ENCODE measurements at regions not wholly inside any gene's neighbourhood (a gene's known extent, or its start where the extent isn't known, plus 50 kb on each side); places are given as distances from the start of the nearest gene placed in this dataset.

- Histone ChIP-seq H2AFZ (ENCODE audit: low read depth, low read length) (no peak overlapping the region), H3K9ac (ENCODE audit: low read length) (no peak overlapping the region), H3K4me2 (ENCODE audit: low read length) (no peak overlapping the region), H3K9me3 (ENCODE audit: insufficient read depth, low read length) (no peaks in the 10 kb centered on the region), H3K27ac (ENCODE audit: low read length) (no peak overlapping the region), H3K36me3 (replicated peaks; ENCODE audit: low read depth, low read length) (no peaks in the 10 kb centered on the region), H3K27me3 (ENCODE audit: low read depth, low read length) (no peaks in the 10 kb centered on the region), H4K20me1 (ENCODE audit: insufficient read depth, low read length) (no peaks in the 10 kb centered on the region), H3K4me3 (ENCODE audit: low read length) (no peak overlapping the region), H3K79me2 (ENCODE audit: low read length) (no peaks in the 10 kb centered on the region), H3K4me1 (ENCODE audit: low read length) (no peaks in the 10 kb centered on the region)
- TF ChIP-seq EZH2phosphoT487 (IDR thresholded peaks at IDR 0.05; ENCODE audit: low read depth), result no peak
- no peak for TF ChIP-seq CTCF (IDR thresholded peaks at IDR 0.05; ENCODE audit: low read depth, low read length)
Observed at GRCh38 chr17:13776027-13776551, 174.4 kb upstream of the HS3ST3A1 start.

GRCh38 chr17:13777003-13777402 is 175.3 kb upstream of the HS3ST3A1 start:
- Histone ChIP-seq H3K79me2 (ENCODE audit: low read length) (no peaks in the 10 kb centered on the region), H3K4me3 (ENCODE audit: low read length) (no peak overlapping the region), H4K20me1 (ENCODE audit: insufficient read depth, low read length) (no peaks in the 10 kb centered on the region), H3K9me3 (ENCODE audit: insufficient read depth, low read length) (no peaks in the 10 kb centered on the region), H3K4me1 (ENCODE audit: low read length) (no peaks in the 10 kb centered on the region), H3K27ac (ENCODE audit: low read length) (no peak overlapping the region), H3K4me2 (ENCODE audit: low read length) (no peak overlapping the region), H3K27me3 (ENCODE audit: low read depth, low read length) (no peaks in the 10 kb centered on the region), H3K36me3 (replicated peaks; ENCODE audit: low read depth, low read length) (no peaks in the 10 kb centered on the region), H2AFZ (ENCODE audit: low read depth, low read length) (no peak overlapping the region), H3K9ac (ENCODE audit: low read length) (no peak overlapping the region)
- TF ChIP-seq EZH2phosphoT487 (IDR thresholded peaks at IDR 0.05; ENCODE audit: low read depth) (no peak), CTCF (IDR thresholded peaks at IDR 0.05; ENCODE audit: low read depth, low read length) (no peak)

GRCh38 chr17:13784434-13785095 is 182.8 kb upstream of the HS3ST3A1 start:
- no peaks in the 10 kb centered on the region for H3K9me3 ChIP-seq (ENCODE audit: insufficient read depth, low read length)
- no peak overlapping the region for H3K27ac ChIP-seq (ENCODE audit: low read length)
- no peaks in the 10 kb centered on the region for H4K20me1 ChIP-seq (ENCODE audit: insufficient read depth, low read length)
- no peaks in the 10 kb centered on the region; the same call in 1 of the 2 replicates for H3K4me1 ChIP-seq (ENCODE audit: low read length)
- no peak overlapping the region for H3K4me2 ChIP-seq (ENCODE audit: low read length)
- H2AFZ ChIP-seq (ENCODE audit: low read depth, low read length), result no peak overlapping the region
- H3K9ac ChIP-seq (ENCODE audit: low read length), result no peak overlapping the region
- H3K79me2 ChIP-seq (ENCODE audit: low read length), result no peaks in the 10 kb centered on the region
- TF ChIP-seq EZH2phosphoT487 (IDR thresholded peaks at IDR 0.05; ENCODE audit: low read depth) (no peak), CTCF (IDR thresholded peaks at IDR 0.05; ENCODE audit: low read depth, low read length) (no peak)
- no peaks in the 10 kb centered on the region for H3K27me3 ChIP-seq (ENCODE audit: low read depth, low read length)
- no peaks in the 10 kb centered on the region for H3K36me3 ChIP-seq (replicated peaks; ENCODE audit: low read depth, low read length)
- no peak overlapping the region for H3K4me3 ChIP-seq (ENCODE audit: low read length)

- Histone ChIP-seq H3K9me3 (ENCODE audit: insufficient read depth, low read length) (no peaks in the 10 kb centered on the region), H3K9ac (ENCODE audit: low read length) (no peak overlapping the region), H4K20me1 (ENCODE audit: insufficient read depth, low read length) (no peaks in the 10 kb centered on the region), H3K4me3 (ENCODE audit: low read length) (no peak overlapping the region), H3K36me3 (replicated peaks; ENCODE audit: low read depth, low read length) (no peaks in the 10 kb centered on the region), H3K4me2 (ENCODE audit: low read length) (no peak overlapping the region), H3K27ac (ENCODE audit: low read length) (no peak overlapping the region), H2AFZ (ENCODE audit: low read depth, low read length) (no peak overlapping the region), H3K27me3 (ENCODE audit: low read depth, low read length) (no peaks in the 10 kb centered on the region), H3K4me1 (ENCODE audit: low read length) (no peaks in the 10 kb centered on the region; the same call in 1 of the 2 replicates), H3K79me2 (ENCODE audit: low read length) (no peaks in the 10 kb centered on the region)
- no peak for TF ChIP-seq EZH2phosphoT487 (IDR thresholded peaks at IDR 0.05; ENCODE audit: low read depth)
- no peak for TF ChIP-seq CTCF (IDR thresholded peaks at IDR 0.05; ENCODE audit: low read depth, low read length)
Observed at GRCh38 chr17:13785981-13786598, 184.4 kb upstream of the HS3ST3A1 start.

All from OCI-LY3 (cell line).